Karpas-422 (cell line): ENCODE measurements at regions not wholly inside any gene's neighbourhood (a gene's known extent, or its start where the extent isn't known, plus 50 kb on each side); places are given as distances from the start of the nearest gene placed in this dataset.

Source experiments
- DNase-seq: peaks from one replicate; pipeline ENCODE4 v3.0.0-alpha.2; 2015
- H2AFZ ChIP-seq: fragments of 200-600 bp; sonication (generic); 2 replicates; pipeline ENCODE4 v1.6.1; 2014; ENCODE audit warnings: antibody characterized with exemption, low read length, mixed read lengths
- H3K27ac ChIP-seq: fragments of 200-600 bp; sonication (generic); 2 replicates; pipeline ENCODE4 v1.5.1; 2014; ENCODE audit warnings: mild to moderate bottlenecking, low read length, moderate library complexity
- H3K27me3 ChIP-seq: fragments of 200-600 bp; sonication (generic); 2 replicates; pipeline ENCODE4 v1.6.1; 2014; ENCODE audit warnings: low read length, mixed read lengths
- H3K36me3 ChIP-seq: fragments of 200-600 bp; sonication (generic); 2 replicates; pipeline ENCODE4 v1.6.1; 2014; ENCODE audit warnings: low read length, mixed read lengths; ENCODE audit not compliant: insufficient read depth
- H3K4me1 ChIP-seq: fragments of 200-600 bp; sonication (generic); 2 replicates; pipeline ENCODE4 v1.6.1; 2014; ENCODE audit warnings: mild to moderate bottlenecking, low read length, mixed read lengths
- H3K4me2 ChIP-seq: fragments of 200-600 bp; sonication (generic); 2 replicates; pipeline ENCODE4 v1.6.1; 2014; ENCODE audit warnings: low read length, low read depth, mild to moderate bottlenecking; ENCODE audit not compliant: poor library complexity, severe bottlenecking
- H3K4me3 ChIP-seq: fragments of 200-600 bp; sonication (generic); 2 replicates; pipeline ENCODE4 v1.5.1; 2014; ENCODE audit warnings: mild to moderate bottlenecking, antibody characterized with exemption, low read length, mixed read lengths
- H3K79me2 ChIP-seq: fragments of 200-600 bp; sonication (generic); 2 replicates; pipeline ENCODE4 v1.6.1; 2014; ENCODE audit warnings: mild to moderate bottlenecking, low read length, mixed read lengths
- H3K9ac ChIP-seq: fragments of 200-600 bp; sonication (generic); 2 replicates; pipeline ENCODE4 v1.6.0; 2014; ENCODE audit warnings: low read length
- H3K9me2 ChIP-seq: fragments of 200-600 bp; sonication (generic), shearing (Covaris generic); replicated peaks from 2 replicates; pipeline ENCODE4 v1.6.0; 2014; ENCODE audit warnings: mild to moderate bottlenecking, low read length, moderate library complexity; ENCODE audit not compliant: insufficient read depth
- H3K9me3 ChIP-seq: fragments of 300-700, 200-600 bp; sonication (generic); 2 replicates; pipeline ENCODE4 v1.6.1; 2014; ENCODE audit warnings: low read length, mixed read lengths
- H4K20me1 ChIP-seq: fragments of 200-600 bp; sonication (generic); 2 replicates; pipeline ENCODE4 v1.6.1; 2014; ENCODE audit warnings: mild to moderate bottlenecking, antibody characterized with exemption, low read length, low read depth; ENCODE audit not compliant: insufficient read depth

GRCh38 chr3:87727783-87728182 is 331.0 kb downstream of the CGGBP1 start:
- Histone ChIP-seq H3K4me2 (no peak overlapping the region), H4K20me1 (no peaks in the 10 kb centered on the region), H3K36me3 (no peaks in the 10 kb centered on the region), H3K27ac (no peak overlapping the region), H3K4me1 (no peaks in the 10 kb centered on the region), H2AFZ (no peak overlapping the region), H3K4me3 (no peak overlapping the region), H3K27me3 (no peaks in the 10 kb centered on the region), H3K79me2 (no peaks in the 10 kb centered on the region), H3K9me3 (no peaks in the 10 kb centered on the region), H3K9ac (no peak overlapping the region), H3K9me2 (no peaks in the 10 kb centered on the region)
- DNase-seq = no peak

DNA sequence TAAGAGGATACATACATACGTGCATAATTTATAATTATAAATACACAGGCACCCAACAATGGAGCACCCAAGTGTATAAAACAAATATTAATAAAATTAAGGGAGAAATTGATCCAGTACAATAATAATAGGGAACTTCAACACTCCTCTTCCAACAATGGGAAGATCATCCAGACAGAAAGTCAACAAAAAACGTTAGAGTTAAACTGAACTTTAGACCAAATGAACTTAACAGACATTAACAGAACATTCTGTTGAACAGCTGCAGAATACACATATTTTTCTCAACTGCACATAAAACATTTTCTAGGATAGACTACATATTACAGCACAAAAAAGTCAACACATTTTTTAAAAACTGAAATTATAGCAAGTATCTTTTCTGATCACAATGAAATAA is 339.7 kb downstream of the CGGBP1 start:
- Histone ChIP-seq H3K4me3 (no peak overlapping the region), H4K20me1 (no peaks in the 10 kb centered on the region), H3K27me3 (no peaks in the 10 kb centered on the region), H2AFZ (no peak overlapping the region), H3K4me2 (no peak overlapping the region), H3K27ac (no peak overlapping the region), H3K4me1 (no peaks in the 10 kb centered on the region), H3K9me2 (0 out of 2 replicates have a peak, but pooled peaks cover 4% of the 10 kb centered on the region), H3K36me3 (no peaks in the 10 kb centered on the region), H3K79me2 (no peaks in the 10 kb centered on the region), H3K9ac (no peak overlapping the region), H3K9me3 (no peaks in the 10 kb centered on the region)
- no peak for DNase-seq

- H3K9me3 ChIP-seq = no peaks in the 10 kb centered on the region
- no peaks in the 10 kb centered on the region for H4K20me1 ChIP-seq
- H3K4me3 ChIP-seq = no peak overlapping the region
- no peaks in the 10 kb centered on the region for H3K9me2 ChIP-seq
- no peaks in the 10 kb centered on the region for H3K79me2 ChIP-seq
- H3K36me3 ChIP-seq = no peaks in the 10 kb centered on the region
- H3K27me3 ChIP-seq = no peaks in the 10 kb centered on the region
- DNase-seq = no peak
- H3K27ac ChIP-seq = no peak overlapping the region
- H3K4me1 ChIP-seq = no peaks in the 10 kb centered on the region
- no peak overlapping the region for H2AFZ ChIP-seq
- no peak overlapping the region for H3K4me2 ChIP-seq
- H3K9ac ChIP-seq = no peak overlapping the region
These were observed 348.3 kb downstream of the CGGBP1 start for GRCh38 chr3:87710511-87710910.

DNA sequence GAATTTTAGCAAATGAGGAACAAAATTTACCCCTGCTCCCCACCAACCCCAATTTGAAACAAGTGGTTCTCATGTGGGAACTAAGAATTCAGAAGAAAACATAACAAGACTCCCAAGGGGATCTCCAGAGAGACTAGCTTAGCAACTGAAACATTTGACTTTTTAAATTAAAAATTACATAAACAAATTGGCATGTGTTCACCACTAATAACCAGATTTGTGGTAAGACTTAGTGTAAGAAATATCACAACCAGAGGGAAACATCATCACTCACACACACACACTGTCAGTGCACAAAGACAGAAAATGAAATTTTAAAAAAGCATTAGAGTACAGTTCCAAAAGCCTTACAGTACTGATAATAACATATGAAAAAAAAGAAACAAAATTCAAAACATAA is 348.8 kb downstream of the CGGBP1 start:
- H3K9ac ChIP-seq = no peak overlapping the region
- H3K4me2 ChIP-seq = no peak overlapping the region
- H3K27me3 ChIP-seq = no peaks in the 10 kb centered on the region
- H3K4me3 ChIP-seq = no peak overlapping the region
- no peak overlapping the region for H2AFZ ChIP-seq
- DNase-seq = no peak
- H3K9me2 ChIP-seq = no peaks in the 10 kb centered on the region
- H3K4me1 ChIP-seq = no peaks in the 10 kb centered on the region
- H3K27ac ChIP-seq = no peak overlapping the region
- no peaks in the 10 kb centered on the region for H3K9me3 ChIP-seq
- H4K20me1 ChIP-seq = no peaks in the 10 kb centered on the region
- H3K36me3 ChIP-seq = no peaks in the 10 kb centered on the region
- H3K79me2 ChIP-seq = no peaks in the 10 kb centered on the region

DNA sequence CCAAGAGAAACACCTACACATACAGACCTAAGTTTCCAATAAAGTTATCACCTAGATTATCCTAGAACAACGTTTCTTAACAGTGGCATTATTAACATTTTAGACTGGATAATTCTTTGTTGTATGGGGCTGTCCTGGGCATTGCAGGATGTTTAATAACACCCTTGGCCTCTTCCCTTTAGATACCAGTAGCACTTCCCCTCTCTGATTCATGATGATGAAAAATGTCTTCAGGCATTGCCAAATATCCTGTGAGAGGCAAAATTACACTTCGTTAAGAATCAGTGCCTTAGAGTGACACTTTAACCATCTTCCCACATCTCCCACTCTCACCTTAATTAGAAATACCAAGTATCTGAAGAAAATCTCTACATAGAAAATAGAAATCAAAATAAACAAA is 352.6 kb downstream of the CGGBP1 start:
- Histone ChIP-seq H3K9me2 (no peaks in the 10 kb centered on the region), H3K4me3 (no peak overlapping the region), H3K27ac (no peak overlapping the region), H3K4me2 (no peak overlapping the region), H4K20me1 (no peaks in the 10 kb centered on the region), H2AFZ (no peak overlapping the region), H3K4me1 (no peaks in the 10 kb centered on the region), H3K9ac (no peak overlapping the region), H3K9me3 (no peaks in the 10 kb centered on the region), H3K36me3 (no peaks in the 10 kb centered on the region), H3K27me3 (no peaks in the 10 kb centered on the region), H3K79me2 (no peaks in the 10 kb centered on the region)
- DNase-seq = no peak

DNA sequence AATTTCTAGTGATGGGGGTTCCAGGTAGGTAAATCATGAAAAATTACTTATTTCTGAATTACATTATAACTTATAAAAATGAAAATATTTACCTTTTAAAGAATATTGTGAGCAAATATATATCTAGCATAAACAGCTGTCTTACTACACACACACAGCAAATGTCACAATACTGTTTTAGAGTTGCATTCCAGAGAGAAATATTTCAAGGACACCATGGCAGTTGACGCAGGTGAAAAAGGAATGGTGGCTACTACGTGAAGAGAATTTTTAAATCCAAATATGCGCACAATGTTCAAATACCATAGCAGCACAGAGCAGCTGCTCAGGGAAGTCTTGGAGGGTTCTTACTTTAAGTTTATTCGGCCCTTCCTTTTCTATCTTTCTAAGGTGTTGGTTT is 356.2 kb downstream of the CGGBP1 start:
- Histone ChIP-seq H2AFZ (no peak overlapping the region), H3K27me3 (no peaks in the 10 kb centered on the region), H3K4me3 (no peak overlapping the region), H3K79me2 (no peaks in the 10 kb centered on the region), H3K27ac (no peak overlapping the region), H3K9me2 (no peaks in the 10 kb centered on the region), H3K4me1 (no peaks in the 10 kb centered on the region), H3K9ac (no peak overlapping the region), H3K36me3 (no peaks in the 10 kb centered on the region), H4K20me1 (no peaks in the 10 kb centered on the region), H3K9me3 (no peaks in the 10 kb centered on the region), H3K4me2 (no peak overlapping the region)
- DNase-seq = no peak

DNA sequence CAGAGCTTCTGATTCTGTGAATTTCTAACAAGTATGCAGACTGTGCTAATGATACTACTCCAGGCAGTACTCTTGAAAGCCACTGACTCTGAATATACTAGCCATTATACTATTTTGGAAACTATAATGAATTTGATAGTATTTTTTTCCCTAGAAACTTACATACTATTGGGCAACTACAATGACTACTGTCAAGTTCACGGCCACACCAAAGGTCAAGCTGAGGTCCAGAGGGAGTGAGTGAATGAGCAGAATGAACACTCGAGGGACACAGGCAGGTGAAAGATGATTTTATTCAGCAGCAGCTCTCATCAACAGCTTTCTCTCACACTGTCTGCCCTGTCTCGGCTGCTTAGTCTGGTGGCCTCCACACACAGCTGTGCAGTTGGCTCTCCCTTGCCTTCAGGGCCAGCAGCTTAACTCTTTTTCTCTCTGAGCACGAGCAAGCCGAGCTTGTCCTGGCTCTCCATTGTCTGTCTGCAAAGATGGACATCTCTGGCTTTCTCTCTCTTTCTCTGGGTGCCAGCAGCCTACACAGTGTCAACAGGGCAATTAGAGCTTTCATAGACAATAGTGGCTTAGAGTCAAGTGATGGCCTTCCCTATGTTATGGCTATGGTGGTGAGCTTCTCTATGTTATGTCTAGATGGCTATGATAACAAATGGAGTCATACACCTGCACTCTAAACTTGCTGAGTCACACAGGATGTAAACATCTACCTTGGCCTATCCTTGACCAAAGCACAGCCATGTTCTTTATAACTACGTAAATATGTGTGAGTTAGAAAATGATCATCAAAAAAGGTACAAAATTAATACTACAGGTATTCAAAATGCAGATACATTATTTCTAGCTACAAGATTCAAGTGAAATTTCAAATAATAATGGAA is 362.4 kb downstream of the CGGBP1 start:
- Histone ChIP-seq H3K27me3 (no peaks in the 10 kb centered on the region), H3K4me3 (no peak overlapping the region), H2AFZ (no peak overlapping the region), H3K9ac (no peak overlapping the region), H4K20me1 (no peaks in the 10 kb centered on the region), H3K9me2 (no peaks in the 10 kb centered on the region), H3K4me1 (no peaks in the 10 kb centered on the region), H3K79me2 (no peaks in the 10 kb centered on the region), H3K9me3 (no peaks in the 10 kb centered on the region), H3K4me2 (no peak overlapping the region), H3K36me3 (no peaks in the 10 kb centered on the region), H3K27ac (no peak overlapping the region)
- no peak for DNase-seq

DNA sequence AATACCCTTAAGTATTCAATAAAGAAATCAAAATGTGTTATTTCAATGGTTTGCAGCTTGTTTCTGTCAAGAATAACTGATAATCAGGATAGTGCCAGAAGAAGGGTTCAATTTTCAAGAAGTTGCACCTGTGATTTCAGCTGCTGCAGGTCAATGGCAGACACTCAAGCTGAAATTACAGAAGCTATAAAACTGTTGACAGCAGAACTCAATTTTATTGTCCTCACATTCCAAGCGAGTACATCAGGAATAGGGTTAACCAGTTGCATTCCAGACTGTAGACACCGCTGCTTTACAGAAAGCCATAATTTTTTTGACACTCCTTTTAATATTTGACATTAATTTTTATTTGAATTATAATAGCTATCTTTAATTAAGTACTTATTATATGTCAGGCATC is 364.1 kb downstream of the CGGBP1 start:
- Histone ChIP-seq H3K9ac (no peak overlapping the region), H3K9me3 (no peaks in the 10 kb centered on the region), H3K27me3 (no peaks in the 10 kb centered on the region), H3K4me3 (no peak overlapping the region), H3K9me2 (no peaks in the 10 kb centered on the region), H3K79me2 (no peaks in the 10 kb centered on the region), H3K4me2 (no peak overlapping the region), H3K27ac (no peak overlapping the region), H2AFZ (no peak overlapping the region), H4K20me1 (no peaks in the 10 kb centered on the region), H3K36me3 (no peaks in the 10 kb centered on the region), H3K4me1 (no peaks in the 10 kb centered on the region)
- no peak for DNase-seq
